HL-60 (cell line): ENCODE measurements at regions not wholly inside any gene's neighbourhood (a gene's known extent, or its start where the extent isn't known, plus 50 kb on each side); places are given as distances from the start of the nearest gene placed in this dataset.
A peak's percentile ranks its signal among the peaks of the same experiment; 100 is the strongest.
"Not testable (repeated sequence)": the region's sequence is repeated elsewhere in the genome, so short reads cannot be mapped to it uniquely, and the experiment has no call there.

Experiments
- DNase-seq, 2 experiments: peaks; one replicate each; pipeline ENCODE4 v3.0.0-alpha.2; 2010 to 2020; ENCODE audit warnings: low read depth in 1 of 2, low spot score in 1 of 2
- H3K27ac ChIP-seq: fragments of 250-450 bp; sonication (Bioruptor Pico); replicated peaks from 2 replicates; pipeline ENCODE4 v1.5.1; 2020; ENCODE audit warnings: mild to moderate bottlenecking, moderate library complexity
- H3K27me3 ChIP-seq: fragments of 250-450 bp; sonication (Bioruptor Pico); 2 replicates; pipeline ENCODE4 v1.5.1; 2021; ENCODE audit warnings: mild to moderate bottlenecking, moderate library complexity; ENCODE audit not compliant: insufficient read depth, poor library complexity, severe bottlenecking
- H3K4me3 ChIP-seq: replicated peaks from 2 replicates; pipeline ENCODE4 v1.5.1; 2011; ENCODE audit warnings: mild to moderate bottlenecking, control low read depth, low read length; ENCODE audit not compliant: insufficient read depth
- GABPA ChIP-seq: IDR thresholded peaks from 2 replicates; pipeline ENCODE4 v1.6.1; 2012; ENCODE audit warnings: low read depth
- POLR2AphosphoS5 ChIP-seq: IDR thresholded peaks from 2 replicates; pipeline ENCODE4 v1.6.1; 2012; ENCODE audit warnings: low read depth
- REST ChIP-seq: IDR thresholded peaks from 2 replicates; pipeline ENCODE4 v1.6.1; 2012; ENCODE audit warnings: low read depth; ENCODE audit not compliant: insufficient replicate concordance
- SPI1 ChIP-seq: IDR thresholded peaks from 2 replicates; pipeline ENCODE4 v1.6.1; 2012; ENCODE audit warnings: low read depth, mild to moderate bottlenecking, borderline replicate concordance
- TF ChIP-seq, protein P1 (sequence below): IDR thresholded peaks from one replicate; pipeline ENCODE4 v1.5.1; 2011; ENCODE audit warnings: low read length, control low read depth, inconsistent platforms; ENCODE audit not compliant: insufficient read depth

DNA sequence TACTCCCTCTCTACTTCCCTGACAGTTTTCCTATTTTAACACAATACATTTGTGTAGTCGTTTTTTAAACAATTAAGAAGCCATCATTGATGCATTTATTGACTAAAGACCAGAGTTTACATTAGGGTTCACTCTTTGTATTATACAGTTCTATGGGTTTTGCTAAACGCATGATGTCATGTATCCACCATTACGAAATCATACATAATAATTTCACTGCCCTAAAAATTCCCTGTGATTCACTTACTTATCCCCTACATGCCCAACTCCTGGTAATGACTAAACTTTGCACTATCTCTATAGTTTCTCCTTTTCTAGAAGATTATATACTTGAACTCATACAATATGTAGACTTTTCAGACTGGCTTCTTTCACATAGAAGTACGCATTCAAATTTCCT, 1016.5 kb upstream of the FOXG1 start:
- Histone ChIP-seq H3K4me3 (no peak overlapping the region), H3K27me3 (no peaks in the 10 kb centered on the region), H3K27ac (no peak overlapping the region)
- TF ChIP-seq POLR2AphosphoS5: no peak
- TF ChIP-seq, protein P1, sequence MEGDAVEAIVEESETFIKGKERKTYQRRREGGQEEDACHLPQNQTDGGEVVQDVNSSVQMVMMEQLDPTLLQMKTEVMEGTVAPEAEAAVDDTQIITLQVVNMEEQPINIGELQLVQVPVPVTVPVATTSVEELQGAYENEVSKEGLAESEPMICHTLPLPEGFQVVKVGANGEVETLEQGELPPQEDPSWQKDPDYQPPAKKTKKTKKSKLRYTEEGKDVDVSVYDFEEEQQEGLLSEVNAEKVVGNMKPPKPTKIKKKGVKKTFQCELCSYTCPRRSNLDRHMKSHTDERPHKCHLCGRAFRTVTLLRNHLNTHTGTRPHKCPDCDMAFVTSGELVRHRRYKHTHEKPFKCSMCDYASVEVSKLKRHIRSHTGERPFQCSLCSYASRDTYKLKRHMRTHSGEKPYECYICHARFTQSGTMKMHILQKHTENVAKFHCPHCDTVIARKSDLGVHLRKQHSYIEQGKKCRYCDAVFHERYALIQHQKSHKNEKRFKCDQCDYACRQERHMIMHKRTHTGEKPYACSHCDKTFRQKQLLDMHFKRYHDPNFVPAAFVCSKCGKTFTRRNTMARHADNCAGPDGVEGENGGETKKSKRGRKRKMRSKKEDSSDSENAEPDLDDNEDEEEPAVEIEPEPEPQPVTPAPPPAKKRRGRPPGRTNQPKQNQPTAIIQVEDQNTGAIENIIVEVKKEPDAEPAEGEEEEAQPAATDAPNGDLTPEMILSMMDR: no peak
- no peak for TF ChIP-seq SPI1
- TF ChIP-seq GABPA: no peak
- no peak for TF ChIP-seq REST
- DNase-seq: no peak

DNA sequence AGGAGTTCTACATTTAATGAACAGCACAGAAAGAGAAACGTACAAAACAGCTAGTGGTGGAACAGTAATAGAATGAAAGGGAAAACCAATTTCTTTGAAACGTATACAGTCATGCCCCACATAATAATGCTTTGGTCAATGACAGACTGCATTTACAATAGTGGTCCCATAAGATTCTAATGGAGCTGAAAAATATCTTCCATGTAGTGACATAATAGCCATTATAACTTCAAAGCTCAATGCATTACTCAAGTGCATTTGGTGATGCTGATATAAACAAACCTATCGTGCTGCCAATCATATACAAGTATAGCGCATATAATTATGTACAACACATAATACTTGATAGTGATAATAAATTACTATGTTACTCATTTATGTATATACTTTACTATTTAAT, 1008.9 kb upstream of the FOXG1 start:
- H3K27ac ChIP-seq, H3K27me3 ChIP-seq, H3K4me3 ChIP-seq, DNase-seq: not testable (repeated sequence)

GRCh38 chr14:27760367-27760766, 1006.2 kb upstream of the FOXG1 start:
- DNase-seq, H3K27ac ChIP-seq, H3K4me3 ChIP-seq, H3K27me3 ChIP-seq: not testable (repeated sequence)

- H3K27ac ChIP-seq, H3K27me3 ChIP-seq, H3K4me3 ChIP-seq, DNase-seq: not testable (repeated sequence)
These were observed 967.2 kb upstream of the FOXG1 start for GRCh38 chr14:27799066-27800028.

GRCh38 chr14:27817746-27818430, 948.7 kb upstream of the FOXG1 start:
- not testable (repeated sequence) for H3K4me3 ChIP-seq, H3K27me3 ChIP-seq
- peak in 1 of 2 experiments; percentile 63 for DNase-seq
- H3K27ac ChIP-seq: peak overlapping the region; percentile 73
- peak; percentile 47; the same call in 1 of the 2 replicates for TF ChIP-seq GABPA
- peak; percentile 1; the same call in 1 of the 2 replicates for TF ChIP-seq SPI1

DNA sequence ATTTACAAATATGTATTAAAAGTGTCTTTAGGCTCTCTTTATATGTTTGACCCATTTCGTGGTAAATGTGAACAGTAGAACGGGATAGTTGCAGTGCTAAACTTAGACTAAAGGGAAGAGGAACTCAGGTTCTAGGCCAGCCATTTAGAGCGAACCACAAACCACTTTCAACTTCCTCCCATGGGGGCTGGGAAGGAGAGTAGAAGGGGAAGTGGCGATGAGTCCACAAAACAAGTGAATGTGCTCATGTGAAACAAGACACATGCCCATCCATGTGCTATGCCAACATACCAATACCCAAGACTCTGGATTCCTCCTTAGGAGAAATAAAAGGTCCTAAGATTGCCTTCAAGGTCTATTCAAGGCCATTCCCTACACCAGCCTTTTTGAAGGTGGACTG, 940.4 kb upstream of the FOXG1 start:
- H3K4me3 ChIP-seq, H3K27me3 ChIP-seq: not testable (repeated sequence)
- H3K27ac ChIP-seq: peak overlapping the region; percentile 72
- peak; percentile 67 to 92 for DNase-seq
- peak; percentile 73 for TF ChIP-seq POLR2AphosphoS5
- 0 out of 2 replicates have a peak, but pooled peaks have one; percentile 24 for TF ChIP-seq GABPA
- peak; percentile 99 for TF ChIP-seq SPI1

- not testable (repeated sequence) for DNase-seq, H3K27me3 ChIP-seq, H3K27ac ChIP-seq, H3K4me3 ChIP-seq
These were observed 934.6 kb upstream of the FOXG1 start for GRCh38 chr14:27831978-27832377.

GRCh38 chr14:27833001-27833400, 933.6 kb upstream of the FOXG1 start:
- H3K27ac ChIP-seq, H3K4me3 ChIP-seq, H3K27me3 ChIP-seq, DNase-seq: not testable (repeated sequence)
